Endothelial cell of umbilical vein (primary cell): ENCODE measurements at regions not wholly inside any gene's neighbourhood (a gene's known extent, or its start where the extent isn't known, plus 50 kb on each side); places are given as distances from the start of the nearest gene placed in this dataset.

Experiments
- EZH2 ChIP-seq: IDR thresholded peaks from 2 replicates; pipeline ENCODE4 v1.6.1; 2012; ENCODE audit warnings: borderline replicate concordance, low read depth, mild to moderate bottlenecking, moderate library complexity, low read length, inconsistent platforms; ENCODE audit not compliant: severe bottlenecking
- FOS ChIP-seq: IDR thresholded peaks from 2 replicates; pipeline ENCODE4 v1.6.1; 2011; ENCODE audit warnings: mild to moderate bottlenecking, low read length, moderate library complexity, borderline replicate concordance; ENCODE audit not compliant: insufficient read depth
- GATA2 ChIP-seq: IDR thresholded peaks from 2 replicates; pipeline ENCODE4 v1.7.0; 2011; ENCODE audit warnings: low read depth, mild to moderate bottlenecking, moderate library complexity, mixed read lengths, low read length; ENCODE audit not compliant: insufficient read length, insufficient read depth
- POLR2A ChIP-seq: IDR thresholded peaks from 2 replicates; pipeline ENCODE4 v1.6.1; 2012; ENCODE audit warnings: low read depth, mild to moderate bottlenecking, control low read depth, low read length
- TF ChIP-seq, protein P1 (sequence below), 2 donors: IDR thresholded peaks; 1 replicate in 1 of 2; 2 replicates in 1 of 2; pipeline ENCODE4 v1.5.1; 2011; ENCODE audit warnings: low read length in 2 of 2, mild to moderate bottlenecking in 2 of 2, moderate library complexity in 2 of 2, control low read depth in 1 of 2, inconsistent platforms in 1 of 2, low read depth in 1 of 2; ENCODE audit not compliant: insufficient read depth in 1 of 2; ENCODE audit errors: extremely low read depth in 1 of 2
- TF ChIP-seq, protein P2 (sequence below): IDR thresholded peaks from 2 replicates; pipeline ENCODE4 v1.6.1; 2011; ENCODE audit not compliant: insufficient read depth, insufficient read length

DNA sequence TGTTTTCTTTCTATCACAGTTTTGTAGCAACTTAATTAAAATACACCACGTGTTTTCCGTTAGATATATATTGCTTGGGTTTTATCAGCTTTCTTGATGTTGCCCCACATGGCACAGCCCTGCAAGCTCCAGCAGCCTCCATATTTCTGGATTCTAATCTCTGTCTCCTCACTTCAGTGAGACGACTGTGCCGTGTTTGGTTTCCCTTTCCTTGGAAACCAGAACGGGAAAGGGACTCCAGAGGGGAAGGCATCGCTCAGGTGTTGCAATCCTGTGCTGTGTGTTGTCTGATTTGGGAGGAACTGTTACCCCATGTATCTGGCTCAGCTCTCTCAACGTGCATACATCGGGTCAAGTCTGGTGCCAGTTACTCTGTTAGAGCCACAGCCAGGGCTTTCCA lies 464.2 kb upstream of the B3GAT1 start:
- TF ChIP-seq POLR2A, result no peak
- TF ChIP-seq, protein P1, sequence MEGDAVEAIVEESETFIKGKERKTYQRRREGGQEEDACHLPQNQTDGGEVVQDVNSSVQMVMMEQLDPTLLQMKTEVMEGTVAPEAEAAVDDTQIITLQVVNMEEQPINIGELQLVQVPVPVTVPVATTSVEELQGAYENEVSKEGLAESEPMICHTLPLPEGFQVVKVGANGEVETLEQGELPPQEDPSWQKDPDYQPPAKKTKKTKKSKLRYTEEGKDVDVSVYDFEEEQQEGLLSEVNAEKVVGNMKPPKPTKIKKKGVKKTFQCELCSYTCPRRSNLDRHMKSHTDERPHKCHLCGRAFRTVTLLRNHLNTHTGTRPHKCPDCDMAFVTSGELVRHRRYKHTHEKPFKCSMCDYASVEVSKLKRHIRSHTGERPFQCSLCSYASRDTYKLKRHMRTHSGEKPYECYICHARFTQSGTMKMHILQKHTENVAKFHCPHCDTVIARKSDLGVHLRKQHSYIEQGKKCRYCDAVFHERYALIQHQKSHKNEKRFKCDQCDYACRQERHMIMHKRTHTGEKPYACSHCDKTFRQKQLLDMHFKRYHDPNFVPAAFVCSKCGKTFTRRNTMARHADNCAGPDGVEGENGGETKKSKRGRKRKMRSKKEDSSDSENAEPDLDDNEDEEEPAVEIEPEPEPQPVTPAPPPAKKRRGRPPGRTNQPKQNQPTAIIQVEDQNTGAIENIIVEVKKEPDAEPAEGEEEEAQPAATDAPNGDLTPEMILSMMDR (IDR thresholded peaks at IDR 0.05; ENCODE audit: extremely low read depth in 1 of 2, insufficient read depth in 1 of 2, low read depth in 1 of 2, low read length in 2 of 2), result no peak
- TF ChIP-seq EZH2, result no peak
- no peak for TF ChIP-seq GATA2
- TF ChIP-seq FOS, result no peak
- TF ChIP-seq, protein P2, sequence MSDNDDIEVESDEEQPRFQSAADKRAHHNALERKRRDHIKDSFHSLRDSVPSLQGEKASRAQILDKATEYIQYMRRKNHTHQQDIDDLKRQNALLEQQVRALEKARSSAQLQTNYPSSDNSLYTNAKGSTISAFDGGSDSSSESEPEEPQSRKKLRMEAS, result no peak
